Spleen (tissue), 11 donors: ENCODE measurements at regions not wholly inside any gene's neighbourhood (a gene's known extent, or its start where the extent isn't known, plus 50 kb on each side); places are given as distances from the start of the nearest gene placed in this dataset.

Source experiments
- DNase-seq: peaks from one replicate; pipeline ENCODE4 v3.0.0-alpha.2; 2020
- H3K27ac ChIP-seq, 8 donors: fragments of 200-600 bp; sonication (generic) in 7 of 8; 1 replicate in 4 of 8; 2 replicates in 4 of 8; pipeline versions ENCODE4 v1.5.0 to v1.8.0; 2016 to 2021; ENCODE audit warnings: inconsistent platforms in 4 of 8, mild to moderate bottlenecking in 4 of 8, moderate library complexity in 1 of 8
- H3K27me3 ChIP-seq, 7 donors: fragments of 200-600 bp; sonication (generic) in 6 of 7; replicated peaks in 1 of 7; 1 replicate in 4 of 7; 2 replicates in 3 of 7; pipeline versions ENCODE4 v1.5.0 to v1.8.0; 2016 to 2021; ENCODE audit warnings: inconsistent platforms in 3 of 7, mild to moderate bottlenecking in 1 of 7
- H3K36me3 ChIP-seq, 6 donors: fragments of 200-600 bp; sonication (generic) in 5 of 6; 1 replicate in 4 of 6; 2 replicates in 2 of 6; pipeline versions ENCODE4 v1.5.0 to v1.8.0; 2016 to 2021; ENCODE audit warnings: inconsistent platforms in 2 of 6
- H3K4me1 ChIP-seq, 6 donors: fragments of 200-600 bp; sonication (generic) in 5 of 6; 1 replicate in 3 of 6; 2 replicates in 3 of 6; pipeline versions ENCODE4 v1.5.0 to v1.8.0; 2016 to 2021; ENCODE audit warnings: inconsistent platforms in 3 of 6
- H3K4me3 ChIP-seq, 8 donors: fragments of 200-600 bp; sonication (generic) in 7 of 8; 1 replicate in 4 of 8; 2 replicates in 4 of 8; pipeline versions ENCODE4 v1.5.0 to v1.8.0; 2016 to 2021; ENCODE audit warnings: inconsistent platforms in 4 of 8, mild to moderate bottlenecking in 4 of 8, moderate library complexity in 2 of 8
- H3K9me3 ChIP-seq, 8 donors: fragments of 200-600 bp; sonication (generic) in 7 of 8; 1 replicate in 4 of 8; 2 replicates in 4 of 8; pipeline versions ENCODE4 v1.5.0 to v1.8.0; 2016 to 2021; ENCODE audit warnings: inconsistent platforms in 4 of 8
- CTCF ChIP-seq, 11 experiments: fragments of 200-600 bp in 7 of 11; fragments of 450-650 bp in 4 of 11; sonication (generic) in 4 of 11; IDR thresholded peaks in 8 of 11; conservative IDR thresholded peaks in 3 of 11; 1 replicate in 7 of 11; 2 replicates in 4 of 11; pipeline versions ENCODE4 v1.4.0 to v1.8.0; 2016 to 2021; ENCODE audit warnings: antibody characterized with exemption in 11 of 11, inconsistent platforms in 4 of 11, mild to moderate bottlenecking in 1 of 11
- POLR2A ChIP-seq, 3 donors: fragments of 450-650 bp; IDR thresholded peaks; one replicate each; pipeline ENCODE4 v1.5.1; 2017; ENCODE audit warnings: antibody characterized with exemption in 3 of 3, mild to moderate bottlenecking in 1 of 3
- POLR2AphosphoS5 ChIP-seq, 3 donors: sonication (generic); formaldehyde crosslinking; IDR thresholded peaks; one replicate each; pipeline ENCODE4 v1.5.1; 2017; ENCODE audit warnings: antibody characterized with exemption in 3 of 3
- WGBS, 5 donors: extraction: QIAGEN DNeasy Blood & Tissue Kit in 3 of 5; methylation state at CpG; one replicate each; pipeline versions ENCODE4 v1.1.5 to v1.1.7; 2013 to 2018; 5-methylcytosine and 5-hydroxymethylcytosine counted together
- intact Hi-C: fragments of 100-400 bp; cut with DNase I; formaldehyde crosslinking; loops from one replicate; pipeline ENCODE4 v1.15.0; 2023; ENCODE audit warnings: low total_unique reads
- donor health status: healthy with polysubstance abuse.
- donor health status: DM: no; HTN: no; CAD: no; lungs with moderate emphysema.
- donor health status: DM: no; HTN: no; CAD: no.
- donor health status: Bipolar disorder and iron deficiency.
- donor health status: healthy.
- donor health status: DM: no; HTN: no; CAD: no.
- donor health status: DM: yes; HTN: yes; CAD: no.

GRCh38 chr13:47798906-47799305 lies 202.2 kb downstream of the SUCLA2 start:
- Histone ChIP-seq H3K4me1 (no peaks in the 10 kb centered on the region), H3K36me3 (no peaks in the 10 kb centered on the region), H3K9me3 (peaks cover 0 to 13% (median 5%) of the 10 kb centered on the region in 8 donors), H3K27me3 (no peaks in the 10 kb centered on the region), H3K27ac (no peak overlapping the region), H3K4me3 (no peak overlapping the region)
- intact Hi-C loops = no loop called here
- no peak for TF ChIP-seq CTCF (IDR thresholded peaks at IDR 0.05 in 8 of 11, conservative IDR thresholded peaks at IDR 0.05 in 3 of 11)
- DNase-seq = no peak

GRCh38 chr13:47798194-47798593 lies 202.9 kb downstream of the SUCLA2 start:
- WGBS, 5 donors = 78 to 89% (median 85%) methylated on average over 6 of the region's 6 CpGs
- TF ChIP-seq POLR2A (IDR thresholded peaks at IDR 0.05) = no peak

GRCh38 chr13:47796816-47797215 lies 204.3 kb downstream of the SUCLA2 start:
- no peaks in the 10 kb centered on the region for H3K4me1 ChIP-seq
- TF ChIP-seq CTCF (IDR thresholded peaks at IDR 0.05 in 8 of 11, conservative IDR thresholded peaks at IDR 0.05 in 3 of 11) (no peak), POLR2A (IDR thresholded peaks at IDR 0.05) (no peak), POLR2AphosphoS5 (IDR thresholded peaks at IDR 0.05) (no peak)
- H3K36me3 ChIP-seq = no peaks in the 10 kb centered on the region
- peaks cover 0 to 14% (median 10%) of the 10 kb centered on the region in 8 donors for H3K9me3 ChIP-seq
- no peak overlapping the region for H3K27ac ChIP-seq
- intact Hi-C loops = no loop called here
- no peaks in the 10 kb centered on the region for H3K27me3 ChIP-seq
- DNase-seq = no peak
- no peak overlapping the region for H3K4me3 ChIP-seq
- WGBS, 5 donors = 70 to 89% (median 87%) methylated on average over 10 of the region's 10 CpGs

More at GRCh38 chr13:47798194-47798593, 202.9 kb downstream of the SUCLA2 start:
- Histone ChIP-seq H3K27me3 (no peaks in the 10 kb centered on the region), H3K9me3 (peaks cover 0 to 13% (median 5%) of the 10 kb centered on the region in 8 donors), H3K36me3 (no peaks in the 10 kb centered on the region), H3K27ac (no peak overlapping the region), H3K4me3 (no peak overlapping the region), H3K4me1 (no peaks in the 10 kb centered on the region)
- DNase-seq = no peak
- intact Hi-C loops = no loop called here

GRCh38 chr13:47794963-47795362 lies 206.1 kb downstream of the SUCLA2 start:
- intact Hi-C loops = no loop called here
- Histone ChIP-seq H3K9me3 (peaks cover 0 to 24% (median 22%) of the 10 kb centered on the region in 8 donors), H3K27ac (no peak overlapping the region), H3K27me3 (no peaks in the 10 kb centered on the region), H3K4me3 (no peak overlapping the region), H3K4me1 (no peaks in the 10 kb centered on the region), H3K36me3 (no peaks in the 10 kb centered on the region)
- TF ChIP-seq CTCF (IDR thresholded peaks at IDR 0.05 in 8 of 11, conservative IDR thresholded peaks at IDR 0.05 in 3 of 11) (peak in 2 of 11 experiments; percentile 12 to 13), POLR2A (IDR thresholded peaks at IDR 0.05) (no peak)
- no peak for DNase-seq
- 75 to 81% (median 78%) methylated on average over 2 of the region's 2 CpGs for WGBS, 5 donors

GRCh38 chr13:47790755-47791154 lies 210.3 kb downstream of the SUCLA2 start:
- WGBS, 5 donors = 45 to 83% (median 77%) methylated on average over 2 of the region's 2 CpGs
- no peak for TF ChIP-seq POLR2AphosphoS5 (IDR thresholded peaks at IDR 0.05)
- DNase-seq = no peak
- Histone ChIP-seq H3K27ac (no peak overlapping the region), H3K36me3 (no peaks in the 10 kb centered on the region), H3K9me3 (peaks cover 0 to 30% (median 28%) of the 10 kb centered on the region in 8 donors), H3K27me3 (no peaks in the 10 kb centered on the region), H3K4me1 (no peaks in the 10 kb centered on the region), H3K4me3 (no peak overlapping the region)
- intact Hi-C loops = no loop called here
